ENCODE measurements at regions not wholly inside any gene's neighbourhood (a gene's known extent, or its start where the extent isn't known, plus 50 kb on each side); places are given as distances from the start of the nearest gene placed in this dataset.
A peak's percentile ranks its signal among the peaks of the same experiment; 100 is the strongest.

DNA sequence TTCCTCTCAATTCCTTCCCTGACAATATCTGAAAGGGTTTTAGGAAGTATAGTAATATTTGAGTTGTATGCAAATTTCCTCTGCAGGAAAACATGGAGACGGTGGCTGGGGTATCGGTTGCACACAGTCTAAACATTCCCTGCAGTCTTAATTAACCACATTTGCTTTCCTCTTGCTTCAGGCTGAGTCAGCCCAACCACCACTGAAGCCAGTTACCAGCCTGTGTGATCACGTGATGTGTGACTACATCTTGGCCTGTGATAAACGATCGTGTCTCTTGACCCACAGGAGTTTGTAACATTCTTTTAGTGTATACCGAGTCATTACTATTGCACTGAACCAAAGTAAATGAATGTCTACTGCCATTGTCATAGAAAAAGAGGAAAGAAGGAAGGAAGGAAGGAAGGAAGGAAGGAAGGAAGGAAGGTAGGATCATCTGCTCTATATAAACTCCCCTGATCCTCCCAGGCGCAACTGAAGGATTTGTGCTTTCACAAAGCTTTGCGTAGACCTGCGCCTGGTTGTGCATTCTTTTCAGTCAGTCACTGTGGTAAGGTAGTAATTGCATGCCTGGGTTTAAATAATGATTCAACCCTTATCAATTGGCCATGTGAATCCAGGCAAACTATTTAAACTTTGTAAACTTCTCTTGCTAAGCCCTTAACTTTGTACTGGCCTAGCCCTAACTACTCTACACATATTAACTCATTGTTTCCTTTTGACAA, 280.6 kb upstream of the SALL1 start:
- H3K9me3 Mint-ChIP-seq = no peaks in the 10 kb centered on the region
- peaks cover 8% of the 10 kb centered on the region for H3K27me3 Mint-ChIP-seq
- no peak overlapping the region for H3K27ac Mint-ChIP-seq
- TF ChIP-seq, protein P1, sequence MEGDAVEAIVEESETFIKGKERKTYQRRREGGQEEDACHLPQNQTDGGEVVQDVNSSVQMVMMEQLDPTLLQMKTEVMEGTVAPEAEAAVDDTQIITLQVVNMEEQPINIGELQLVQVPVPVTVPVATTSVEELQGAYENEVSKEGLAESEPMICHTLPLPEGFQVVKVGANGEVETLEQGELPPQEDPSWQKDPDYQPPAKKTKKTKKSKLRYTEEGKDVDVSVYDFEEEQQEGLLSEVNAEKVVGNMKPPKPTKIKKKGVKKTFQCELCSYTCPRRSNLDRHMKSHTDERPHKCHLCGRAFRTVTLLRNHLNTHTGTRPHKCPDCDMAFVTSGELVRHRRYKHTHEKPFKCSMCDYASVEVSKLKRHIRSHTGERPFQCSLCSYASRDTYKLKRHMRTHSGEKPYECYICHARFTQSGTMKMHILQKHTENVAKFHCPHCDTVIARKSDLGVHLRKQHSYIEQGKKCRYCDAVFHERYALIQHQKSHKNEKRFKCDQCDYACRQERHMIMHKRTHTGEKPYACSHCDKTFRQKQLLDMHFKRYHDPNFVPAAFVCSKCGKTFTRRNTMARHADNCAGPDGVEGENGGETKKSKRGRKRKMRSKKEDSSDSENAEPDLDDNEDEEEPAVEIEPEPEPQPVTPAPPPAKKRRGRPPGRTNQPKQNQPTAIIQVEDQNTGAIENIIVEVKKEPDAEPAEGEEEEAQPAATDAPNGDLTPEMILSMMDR (conservative IDR thresholded peaks at IDR 0.05) = no peak
- peak overlapping the region; percentile 69 for H3K4me3 Mint-ChIP-seq
- DNase-seq (ENCODE audit: extremely low spot score, unreplicated experiment) = no peak
- H3K36me3 Mint-ChIP-seq = no peaks in the 10 kb centered on the region
- H3K4me1 Mint-ChIP-seq (ENCODE audit: unreplicated experiment) = peaks cover 12% of the 10 kb centered on the region

DNA sequence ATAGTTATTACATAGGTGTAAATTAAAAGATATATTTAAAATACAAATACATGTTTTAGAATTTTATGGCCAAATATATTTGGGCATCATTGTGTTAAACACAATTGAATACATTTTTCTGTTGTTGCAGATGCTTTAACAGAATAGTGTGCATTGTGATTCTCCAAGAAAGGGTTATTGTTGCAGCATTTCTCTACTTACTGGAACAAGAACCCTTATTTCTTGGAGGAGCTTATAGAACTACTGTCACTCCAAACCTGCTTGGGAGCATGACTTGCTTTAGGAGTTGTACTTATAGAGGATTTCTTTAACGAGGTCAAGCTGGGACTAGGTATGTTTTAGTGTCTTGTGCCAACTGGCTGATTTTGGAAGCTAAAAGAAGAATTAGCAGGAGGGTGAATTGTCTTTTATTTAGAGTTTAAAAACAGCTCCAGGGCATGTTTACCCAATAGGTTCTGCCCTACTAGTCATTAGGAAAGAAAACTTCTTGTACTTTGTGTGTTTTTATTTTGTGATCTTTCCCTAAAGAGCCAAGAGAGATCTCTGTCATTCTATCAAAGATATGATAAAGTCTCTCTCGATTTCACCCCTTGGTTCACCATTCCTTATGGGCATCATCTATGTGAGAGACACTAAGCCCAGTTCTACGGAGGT, 279.8 kb upstream of the SALL1 start:
- peaks cover 12% of the 10 kb centered on the region for H3K4me1 Mint-ChIP-seq (ENCODE audit: unreplicated experiment)
- no peak overlapping the region for H3K27ac Mint-ChIP-seq
- H3K27me3 Mint-ChIP-seq = peaks cover 5% of the 10 kb centered on the region
- no peak for DNase-seq (ENCODE audit: extremely low spot score, unreplicated experiment)
- no peaks in the 10 kb centered on the region for H3K36me3 Mint-ChIP-seq
- H3K4me3 Mint-ChIP-seq = no peak overlapping the region
- H3K9me3 Mint-ChIP-seq = no peaks in the 10 kb centered on the region
- TF ChIP-seq, protein P1 (conservative IDR thresholded peaks at IDR 0.05) = no peak

DNA sequence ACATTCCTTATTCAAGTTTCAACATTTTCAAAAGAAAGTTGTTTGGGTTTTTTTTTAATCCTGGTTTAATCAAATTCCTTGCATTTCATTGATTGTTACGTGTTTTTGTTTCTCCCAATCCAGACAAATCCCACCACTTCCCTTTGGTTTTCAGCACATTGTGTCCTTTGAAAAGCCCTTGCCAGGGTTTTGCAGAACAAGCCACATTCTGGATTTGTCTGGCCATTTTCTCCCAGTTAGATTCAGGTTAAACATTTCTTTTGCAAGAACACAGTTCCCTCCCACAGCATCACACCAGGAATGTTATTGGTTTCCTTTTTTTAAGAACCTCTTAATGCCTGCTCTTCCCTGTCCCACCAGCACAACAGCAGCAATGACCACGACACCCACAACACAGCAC, 278.0 kb upstream of the SALL1 start:
- Mint-ChIP-seq H3K36me3 (no peaks in the 10 kb centered on the region), H3K27ac (no peak overlapping the region)

DNA sequence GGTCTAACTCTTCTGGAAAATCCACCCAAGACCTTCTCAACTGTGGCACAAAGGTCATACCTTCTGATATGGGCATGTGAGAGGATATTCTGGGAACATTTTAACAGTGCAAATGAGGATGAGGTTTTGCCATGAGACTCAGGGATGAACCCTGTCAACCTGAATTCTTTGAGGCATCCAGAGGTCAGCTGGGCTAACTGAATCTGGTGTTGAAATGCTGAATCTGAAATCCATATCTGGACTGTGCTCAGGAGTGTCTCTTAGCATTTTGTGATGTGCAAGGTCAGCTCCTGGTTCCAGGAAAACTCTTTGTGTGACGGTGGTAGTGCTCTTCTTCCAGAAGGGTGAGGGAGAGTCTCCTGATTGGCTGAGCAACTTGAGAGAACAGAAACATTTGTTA, 276.0 kb upstream of the SALL1 start:
- DNase-seq (ENCODE audit: extremely low spot score, unreplicated experiment) = no peak
- H3K4me1 Mint-ChIP-seq (ENCODE audit: unreplicated experiment) = peaks cover 18% of the 10 kb centered on the region

More for the DNA sequence above, 278.0 kb upstream of the SALL1 start:
- Mint-ChIP-seq H3K9me3 (no peaks in the 10 kb centered on the region), H3K4me3 (no peak overlapping the region), H3K27me3 (peaks cover 3% of the 10 kb centered on the region), H3K4me1 (ENCODE audit: unreplicated experiment) (peaks cover 12% of the 10 kb centered on the region)
- TF ChIP-seq, protein P1 (conservative IDR thresholded peaks at IDR 0.05) = no peak
- no peak for DNase-seq (ENCODE audit: extremely low spot score, unreplicated experiment)

GRCh38 chr16:51426276-51426675, 275.2 kb upstream of the SALL1 start:
- no peak overlapping the region for H3K27ac Mint-ChIP-seq
- peaks cover 11% of the 10 kb centered on the region for H3K4me1 Mint-ChIP-seq (ENCODE audit: unreplicated experiment)
- H3K27me3 Mint-ChIP-seq = peaks cover 3% of the 10 kb centered on the region
- no peaks in the 10 kb centered on the region for H3K9me3 Mint-ChIP-seq
- no peaks in the 10 kb centered on the region for H3K36me3 Mint-ChIP-seq
- H3K4me3 Mint-ChIP-seq = no peak overlapping the region
- TF ChIP-seq, protein P1 (conservative IDR thresholded peaks at IDR 0.05) = no peak
- DNase-seq (ENCODE audit: extremely low spot score, unreplicated experiment) = no peak

More for the DNA sequence above, 276.0 kb upstream of the SALL1 start:
- Mint-ChIP-seq H3K9me3 (no peaks in the 10 kb centered on the region), H3K36me3 (no peaks in the 10 kb centered on the region), H3K27ac (no peak overlapping the region), H3K27me3 (peaks cover 3% of the 10 kb centered on the region), H3K4me3 (no peak overlapping the region)
- TF ChIP-seq, protein P1 (conservative IDR thresholded peaks at IDR 0.05) = no peak
